ENCODE measurements at regions not wholly inside any gene's neighbourhood (a gene's known extent, or its start where the extent isn't known, plus 50 kb on each side); places are given as distances from the start of the nearest gene placed in this dataset.

GRCh38 chr5:121138495-121138907 lies 674.4 kb downstream of the PRR16 start:
- 47% methylated on average over 1 of the region's 1 CpG for WGBS (ENCODE audit: missing lambda C conversion rate)
- Histone ChIP-seq H3K9me3 (no peaks in the 10 kb centered on the region), H3K4me2 (no peak overlapping the region), H3K4me3 (no peak overlapping the region), H3K4me1 (0 out of 3 replicates have a peak, but pooled peaks cover 4% of the 10 kb centered on the region), H3K27ac (no peak overlapping the region)
- FAIRE-seq (no peak), DNase-seq (ENCODE audit: low read depth in 1 of 2, low spot score in 1 of 2) (no peak), ATAC-seq (no peak)
- CTCF ChIA-PET, result no interaction called here
- POLR2A ChIA-PET, result no interaction called here
- no peak for TF ChIP-seq HDAC2 (IDR thresholded peaks at IDR 0.05)
- TF ChIP-seq, protein P1, sequence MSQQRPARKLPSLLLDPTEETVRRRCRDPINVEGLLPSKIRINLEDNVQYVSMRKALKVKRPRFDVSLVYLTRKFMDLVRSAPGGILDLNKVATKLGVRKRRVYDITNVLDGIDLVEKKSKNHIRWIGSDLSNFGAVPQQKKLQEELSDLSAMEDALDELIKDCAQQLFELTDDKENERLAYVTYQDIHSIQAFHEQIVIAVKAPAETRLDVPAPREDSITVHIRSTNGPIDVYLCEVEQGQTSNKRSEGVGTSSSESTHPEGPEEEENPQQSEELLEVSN (IDR thresholded peaks at IDR 0.05; ENCODE audit: borderline replicate concordance, low read depth), result no peak
- TF ChIP-seq KDM5A (IDR thresholded peaks at IDR 0.05), result no peak
- TF ChIP-seq, protein P2, sequence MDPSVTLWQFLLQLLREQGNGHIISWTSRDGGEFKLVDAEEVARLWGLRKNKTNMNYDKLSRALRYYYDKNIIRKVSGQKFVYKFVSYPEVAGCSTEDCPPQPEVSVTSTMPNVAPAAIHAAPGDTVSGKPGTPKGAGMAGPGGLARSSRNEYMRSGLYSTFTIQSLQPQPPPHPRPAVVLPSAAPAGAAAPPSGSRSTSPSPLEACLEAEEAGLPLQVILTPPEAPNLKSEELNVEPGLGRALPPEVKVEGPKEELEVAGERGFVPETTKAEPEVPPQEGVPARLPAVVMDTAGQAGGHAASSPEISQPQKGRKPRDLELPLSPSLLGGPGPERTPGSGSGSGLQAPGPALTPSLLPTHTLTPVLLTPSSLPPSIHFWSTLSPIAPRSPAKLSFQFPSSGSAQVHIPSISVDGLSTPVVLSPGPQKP (IDR thresholded peaks at IDR 0.05; ENCODE audit: low read depth, low read length), result no peak
- no peak for TF ChIP-seq RFX5 (IDR thresholded peaks at IDR 0.05)
- no peak for TF ChIP-seq GATA3 (IDR thresholded peaks at IDR 0.05; ENCODE audit: borderline replicate concordance)
- TF ChIP-seq, protein P3, sequence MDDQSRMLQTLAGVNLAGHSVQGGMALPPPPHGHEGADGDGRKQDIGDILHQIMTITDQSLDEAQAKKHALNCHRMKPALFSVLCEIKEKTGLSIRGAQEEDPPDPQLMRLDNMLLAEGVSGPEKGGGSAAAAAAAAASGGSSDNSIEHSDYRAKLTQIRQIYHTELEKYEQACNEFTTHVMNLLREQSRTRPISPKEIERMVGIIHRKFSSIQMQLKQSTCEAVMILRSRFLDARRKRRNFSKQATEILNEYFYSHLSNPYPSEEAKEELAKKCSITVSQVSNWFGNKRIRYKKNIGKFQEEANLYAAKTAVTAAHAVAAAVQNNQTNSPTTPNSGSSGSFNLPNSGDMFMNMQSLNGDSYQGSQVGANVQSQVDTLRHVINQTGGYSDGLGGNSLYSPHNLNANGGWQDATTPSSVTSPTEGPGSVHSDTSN (IDR thresholded peaks at IDR 0.05), result no peak
- no peak for TF ChIP-seq USF2 (IDR thresholded peaks at IDR 0.05)
- no peak for TF ChIP-seq EP300 (IDR thresholded peaks at IDR 0.05)
- TF ChIP-seq HMGXB4 (CRISPR knock-in tag; IDR thresholded peaks at IDR 0.05; ENCODE audit: borderline replicate concordance), result no peak
- no peak for TF ChIP-seq NPAS2 (CRISPR knock-in tag; IDR thresholded peaks at IDR 0.05; ENCODE audit: borderline replicate concordance)
- TF ChIP-seq ESRRA (IDR thresholded peaks at IDR 0.05; ENCODE audit: borderline replicate concordance, low read length), result no peak
- no peak for TF ChIP-seq TP53 (CRISPR knock-in tag; IDR thresholded peaks at IDR 0.05)
- no peak for TF ChIP-seq POLR2AphosphoS2 (conservative IDR thresholded peaks at IDR 0.05; ENCODE audit: low read length)
- TF ChIP-seq POLR2A (IDR thresholded peaks at IDR 0.05; ENCODE audit: low read length), result no peak
- no peak for TF ChIP-seq ZFP36 (IDR thresholded peaks at IDR 0.05; ENCODE audit: borderline replicate concordance, partially characterized antibody)
- TF ChIP-seq MYC (IDR thresholded peaks at IDR 0.05; ENCODE audit: borderline replicate concordance, low read length), result no peak

DNA sequence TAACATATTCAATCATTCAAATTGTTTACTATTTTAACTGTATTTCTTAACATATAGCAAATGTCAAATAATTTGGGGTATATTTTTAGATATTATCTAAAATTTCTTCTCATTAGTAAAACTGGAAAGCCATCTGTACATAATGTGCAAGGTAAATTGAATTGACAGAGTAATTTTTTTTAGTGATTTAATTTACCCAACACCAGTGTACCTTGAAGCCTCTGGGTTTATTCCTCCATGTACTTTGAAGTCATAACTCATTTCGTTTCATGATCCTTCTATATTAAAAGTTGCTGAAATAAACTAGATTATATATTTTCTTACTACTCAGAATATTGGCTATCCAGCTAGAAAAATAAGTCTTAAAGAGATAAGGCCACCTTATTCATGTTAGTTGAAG lies 674.9 kb downstream of the PRR16 start:
- WGBS (ENCODE audit: missing lambda C conversion rate), result 22% methylated on average over 1 of the region's 1 CpG
- ChIA-PET CTCF (no interaction called here), POLR2A (no interaction called here)
- TF ChIP-seq HOXB13 (CRISPR knock-in tag; IDR thresholded peaks at IDR 0.05; ENCODE audit: low read depth) (no peak), SMC3 (IDR thresholded peaks at IDR 0.05) (no peak), BCL3 (IDR thresholded peaks at IDR 0.05) (no peak), ZSCAN20 (CRISPR knock-in tag; IDR thresholded peaks at IDR 0.05) (no peak), RAD21 (conservative IDR thresholded peaks at IDR 0.05 in 1 of 2, IDR thresholded peaks at IDR 0.05 in 1 of 2) (no peak), TFCP2L1 (CRISPR knock-in tag; IDR thresholded peaks at IDR 0.05) (no peak), FOSL2 (IDR thresholded peaks at IDR 0.05) (no peak), FOSL2 (CRISPR knock-in tag; IDR thresholded peaks at IDR 0.05) (no peak), BHLHE40 (IDR thresholded peaks at IDR 0.05; ENCODE audit: low read depth, low read length) (no peak), POLR2AphosphoS2 (conservative IDR thresholded peaks at IDR 0.05; ENCODE audit: low read length) (no peak), FOSB (CRISPR knock-in tag; IDR thresholded peaks at IDR 0.05) (no peak), MAX (IDR thresholded peaks at IDR 0.05) (no peak), HDAC2 (IDR thresholded peaks at IDR 0.05) (no peak), CHD4 (IDR thresholded peaks at IDR 0.05; ENCODE audit: borderline replicate concordance) (no peak)
- TF ChIP-seq, protein P2 (IDR thresholded peaks at IDR 0.05; ENCODE audit: low read depth, low read length), result no peak

More for the DNA sequence above, 674.9 kb downstream of the PRR16 start:
- Histone ChIP-seq H3K9me3 (no peaks in the 10 kb centered on the region), H3K27ac (no peak overlapping the region), H3K4me2 (no peak overlapping the region), H3K4me3 (no peak overlapping the region), H3K4me1 (0 out of 3 replicates have a peak, but pooled peaks cover 4% of the 10 kb centered on the region)
- DNase-seq (ENCODE audit: low read depth in 1 of 2, low spot score in 1 of 2), result no peak
- FAIRE-seq, result no peak
- no peak for ATAC-seq
